MCF 10A (cell line): ENCODE measurements at regions not wholly inside any gene's neighbourhood (a gene's known extent, or its start where the extent isn't known, plus 50 kb on each side); places are given as distances from the start of the nearest gene placed in this dataset.

Source experiments
- BruUV-seq: library from RNA; stranded (reverse); fragments of 400-500 nt; replicated peaks from 2 replicates; lab custom pipeline; 2021; lab: Mats Ljungman, UMichigan
- CTCF ChIA-PET: fragments of 300-600 bp; sonication (Branson Sonifier 250); formaldehyde crosslinking; extraction: SDS; loops from one replicate; lab custom pipeline; 2021; ENCODE audit warnings: antibody characterized with exemption, inconsistent platforms; lab: Yijun Ruan, JAX
- POLR2A ChIA-PET: fragments of 300-600, 350-650 bp; sonication (Branson Sonifier 250); formaldehyde crosslinking; extraction: SDS; loops from one replicate; lab custom pipeline; 2020; ENCODE audit warnings: antibody characterized with exemption, inconsistent platforms; lab: Yijun Ruan, JAX
- DNase-seq: peaks from one replicate; pipeline ENCODE4 v3.0.0-alpha.2; 2018; ENCODE audit not compliant: unreplicated experiment
- H3K27ac Mint-ChIP-seq: one replicate; pipeline ENCODE4 v1.8.0; 2022; ENCODE audit warnings: mild to moderate bottlenecking, low read depth, mixed read lengths; ENCODE audit not compliant: unreplicated experiment
- H3K27me3 Mint-ChIP-seq: one replicate; pipeline ENCODE4 v1.8.0; 2022; ENCODE audit warnings: mixed read lengths; ENCODE audit not compliant: insufficient read depth, unreplicated experiment
- H3K36me3 Mint-ChIP-seq: one replicate; pipeline ENCODE4 v1.8.0; 2022; ENCODE audit warnings: mild to moderate bottlenecking, moderate library complexity, mixed read lengths; ENCODE audit not compliant: insufficient read depth, unreplicated experiment
- H3K4me1 Mint-ChIP-seq: one replicate; pipeline ENCODE4 v1.8.0; 2022; ENCODE audit warnings: mixed read lengths; ENCODE audit not compliant: insufficient read depth, unreplicated experiment
- H3K4me3 Mint-ChIP-seq: one replicate; pipeline ENCODE4 v1.8.0; 2022; ENCODE audit warnings: mild to moderate bottlenecking, moderate library complexity, mixed read lengths; ENCODE audit not compliant: unreplicated experiment
- H3K9me3 Mint-ChIP-seq: one replicate; pipeline ENCODE4 v1.8.0; 2022; ENCODE audit warnings: mixed read lengths; ENCODE audit not compliant: unreplicated experiment
- CTCF ChIP-seq: fragments of 200-600 bp; IDR thresholded peaks from one replicate; pipeline ENCODE4 v1.8.0; 2022; ENCODE audit warnings: antibody characterized with exemption, mild to moderate bottlenecking; ENCODE audit not compliant: unreplicated experiment
- intact Hi-C: fragments of 100-400 bp; cut with micrococcal nuclease; formaldehyde crosslinking; loops from 2 replicates; pipeline ENCODE4 v1.14.1; 2022

- no TSS peak for BruUV-seq
- Mint-ChIP-seq H3K9me3 (no peaks in the 10 kb centered on the region), H3K27me3 (peaks cover 25% of the 10 kb centered on the region), H3K4me1 (no peaks in the 10 kb centered on the region), H3K27ac (no peak overlapping the region), H3K4me3 (no peak overlapping the region), H3K36me3 (no peaks in the 10 kb centered on the region)
- no peak for TF ChIP-seq CTCF
- CTCF ChIA-PET = no interaction called here
- POLR2A ChIA-PET = no interaction called here
- intact Hi-C loops = no loop called here
- peak; percentile 23 for DNase-seq
Measured at GRCh38 chr18:64765908-64766307, 617.0 kb upstream of the LINC00305 start.

- H3K9me3 Mint-ChIP-seq = peaks cover 8% of the 10 kb centered on the region
- ChIA-PET CTCF (no interaction called here), POLR2A (no interaction called here)
- no peak overlapping the region for H3K27ac Mint-ChIP-seq
- BruUV-seq = no TSS peak
- no peak overlapping the region for H3K4me3 Mint-ChIP-seq
- peaks cover 46% of the 10 kb centered on the region for H3K27me3 Mint-ChIP-seq
- no peak for TF ChIP-seq CTCF
- H3K4me1 Mint-ChIP-seq = no peaks in the 10 kb centered on the region
- intact Hi-C loops = no loop called here
- no peak for DNase-seq
- no peaks in the 10 kb centered on the region for H3K36me3 Mint-ChIP-seq
Measured at GRCh38 chr18:64752707-64753106, 603.8 kb upstream of the LINC00305 start.

- TF ChIP-seq CTCF = no peak
- CTCF ChIA-PET = no interaction called here
- intact Hi-C loops = no loop called here
Measured at GRCh38 chr18:64749884-64750283, 601.0 kb upstream of the LINC00305 start.

GRCh38 chr18:64747803-64748202, 598.9 kb upstream of the LINC00305 start:
- Mint-ChIP-seq H3K4me3 (no peak overlapping the region), H3K36me3 (no peaks in the 10 kb centered on the region), H3K4me1 (no peaks in the 10 kb centered on the region), H3K27ac (no peak overlapping the region), H3K27me3 (peaks cover 43% of the 10 kb centered on the region), H3K9me3 (peaks cover 8% of the 10 kb centered on the region)
- ChIA-PET CTCF (no interaction called here), POLR2A (no interaction called here)
- no peak for DNase-seq
- intact Hi-C loops = no loop called here
- TF ChIP-seq CTCF = no peak
- BruUV-seq = no TSS peak

More at GRCh38 chr18:64749884-64750283, 601.0 kb upstream of the LINC00305 start:
- H3K36me3 Mint-ChIP-seq = no peaks in the 10 kb centered on the region
- no peaks in the 10 kb centered on the region for H3K4me1 Mint-ChIP-seq
- H3K9me3 Mint-ChIP-seq = peaks cover 8% of the 10 kb centered on the region
- POLR2A ChIA-PET = no interaction called here
- H3K27me3 Mint-ChIP-seq = peaks cover 46% of the 10 kb centered on the region
- H3K27ac Mint-ChIP-seq = no peak overlapping the region
- DNase-seq = no peak
- no TSS peak for BruUV-seq
- no peak overlapping the region for H3K4me3 Mint-ChIP-seq
